ENCODE measurements at regions not wholly inside any gene's neighbourhood (a gene's known extent, or its start where the extent isn't known, plus 50 kb on each side); places are given as distances from the start of the nearest gene placed in this dataset.
"Not testable (repeated sequence)": the region's sequence is repeated elsewhere in the genome, so short reads cannot be mapped to it uniquely, and the experiment has no call there.

- H3K4me1 Mint-ChIP-seq; POLR2A ChIA-PET; CTCF ChIA-PET; H3K27me3 Mint-ChIP-seq; H3K36me3 Mint-ChIP-seq (ENCODE audit: low read depth); ATAC-seq; DNase-seq; H3K27ac Mint-ChIP-seq; H3K9me3 Mint-ChIP-seq (ENCODE audit: low read depth); H3K4me3 Mint-ChIP-seq; intact Hi-C loops (cut with DNase I, micrococcal nuclease): not testable (repeated sequence)
Measured at GRCh38 chr10:42233461-42234206, 404.7 kb downstream of the ZNF33B start.

GRCh38 chr10:42232955-42233354 lies 405.4 kb downstream of the ZNF33B start:
- DNase-seq; H3K27me3 Mint-ChIP-seq; POLR2A ChIA-PET; H3K4me3 Mint-ChIP-seq; H3K9me3 Mint-ChIP-seq (ENCODE audit: low read depth); H3K27ac Mint-ChIP-seq; intact Hi-C loops (cut with DNase I, micrococcal nuclease); H3K36me3 Mint-ChIP-seq (ENCODE audit: low read depth); H3K4me1 Mint-ChIP-seq; ATAC-seq; CTCF ChIA-PET: not testable (repeated sequence)

- DNase-seq; CTCF ChIA-PET; POLR2A ChIA-PET; H3K4me3 Mint-ChIP-seq; H3K4me1 Mint-ChIP-seq; H3K27me3 Mint-ChIP-seq; ATAC-seq; H3K36me3 Mint-ChIP-seq (ENCODE audit: low read depth); intact Hi-C loops (cut with DNase I, micrococcal nuclease); H3K27ac Mint-ChIP-seq: not testable (repeated sequence)
- H3K9me3 Mint-ChIP-seq (ENCODE audit: low read depth), result peaks cover 27% of the 10 kb centered on the region
Measured at GRCh38 chr10:42230812-42231211, 407.6 kb downstream of the ZNF33B start.

GRCh38 chr10:42230115-42230514 lies 408.3 kb downstream of the ZNF33B start:
- intact Hi-C loops (cut with DNase I, micrococcal nuclease); H3K27me3 Mint-ChIP-seq; H3K27ac Mint-ChIP-seq; H3K4me3 Mint-ChIP-seq; H3K36me3 Mint-ChIP-seq (ENCODE audit: low read depth); CTCF ChIA-PET; H3K4me1 Mint-ChIP-seq; ATAC-seq; DNase-seq; POLR2A ChIA-PET: not testable (repeated sequence)
- peaks cover 27% of the 10 kb centered on the region for H3K9me3 Mint-ChIP-seq (ENCODE audit: low read depth)

- H3K9me3 Mint-ChIP-seq (ENCODE audit: low read depth), result peaks cover 27% of the 10 kb centered on the region
- H3K4me1 Mint-ChIP-seq; H3K27me3 Mint-ChIP-seq; intact Hi-C loops (cut with DNase I, micrococcal nuclease); H3K4me3 Mint-ChIP-seq; H3K36me3 Mint-ChIP-seq (ENCODE audit: low read depth); DNase-seq; POLR2A ChIA-PET; H3K27ac Mint-ChIP-seq; CTCF ChIA-PET; ATAC-seq: not testable (repeated sequence)
Measured at GRCh38 chr10:42227859-42228258, 410.5 kb downstream of the ZNF33B start.

GRCh38 chr10:42193588-42193987 lies 444.8 kb downstream of the ZNF33B start:
- H3K27ac Mint-ChIP-seq; CTCF ChIA-PET; H3K36me3 Mint-ChIP-seq (ENCODE audit: low read depth); POLR2A ChIA-PET; intact Hi-C loops (cut with DNase I, micrococcal nuclease); H3K9me3 Mint-ChIP-seq (ENCODE audit: low read depth); H3K4me3 Mint-ChIP-seq; DNase-seq; H3K4me1 Mint-ChIP-seq; ATAC-seq: not testable (repeated sequence)
- H3K27me3 Mint-ChIP-seq, result peaks cover 24% of the 10 kb centered on the region

GRCh38 chr10:42192450-42192849 lies 445.9 kb downstream of the ZNF33B start:
- H3K4me3 Mint-ChIP-seq; ATAC-seq; POLR2A ChIA-PET; H3K36me3 Mint-ChIP-seq (ENCODE audit: low read depth); H3K9me3 Mint-ChIP-seq (ENCODE audit: low read depth); H3K4me1 Mint-ChIP-seq; intact Hi-C loops (cut with DNase I, micrococcal nuclease); CTCF ChIA-PET; H3K27ac Mint-ChIP-seq: not testable (repeated sequence)
- peak; percentile 46 for DNase-seq
- peaks cover 29% of the 10 kb centered on the region for H3K27me3 Mint-ChIP-seq

GRCh38 chr10:42187501-42188195 lies 450.7 kb downstream of the ZNF33B start:
- H3K27ac Mint-ChIP-seq; ATAC-seq; POLR2A ChIA-PET; CTCF ChIA-PET; H3K4me1 Mint-ChIP-seq; H3K36me3 Mint-ChIP-seq (ENCODE audit: low read depth); H3K4me3 Mint-ChIP-seq; DNase-seq; H3K9me3 Mint-ChIP-seq (ENCODE audit: low read depth); intact Hi-C loops (cut with DNase I, micrococcal nuclease): not testable (repeated sequence)
- peaks cover 21% of the 10 kb centered on the region for H3K27me3 Mint-ChIP-seq

- H3K27me3 Mint-ChIP-seq, result peaks cover 45% of the 10 kb centered on the region
- H3K36me3 Mint-ChIP-seq (ENCODE audit: low read depth); POLR2A ChIA-PET; H3K4me3 Mint-ChIP-seq; ATAC-seq; H3K9me3 Mint-ChIP-seq (ENCODE audit: low read depth); H3K27ac Mint-ChIP-seq; H3K4me1 Mint-ChIP-seq: not testable (repeated sequence)
- CTCF ChIA-PET, result interaction anchor here (0.6 to 0.7 kb wide), 3 partner anchors 366 to 547 kb away, joined by 3 read pairs; no protein-coding TSS in a partner anchor
- peak; percentile 11 for DNase-seq
- intact Hi-C loops (cut with DNase I, micrococcal nuclease), result loop anchor here in 1 of 2 experiments (2.0 kb wide), 1 partner anchor 927 kb away; no protein-coding TSS in a partner anchor
Measured at GRCh38 chr10:42177793-42178689, 460.3 kb downstream of the ZNF33B start.

- ATAC-seq (no peak), DNase-seq (peak; percentile 7)
- peaks cover 45% of the 10 kb centered on the region for H3K27me3 Mint-ChIP-seq
- peaks cover 5% of the 10 kb centered on the region for H3K9me3 Mint-ChIP-seq (ENCODE audit: low read depth)
- ChIA-PET CTCF (interaction anchor here (0.7 kb wide), 1 partner anchor 548 kb away, joined by 3 read pairs; no protein-coding TSS in a partner anchor), POLR2A (no interaction called here)
- no peak overlapping the region for H3K27ac Mint-ChIP-seq
- intact Hi-C loops (cut with DNase I, micrococcal nuclease), result no loop called here
- peaks cover 4% of the 10 kb centered on the region for H3K4me1 Mint-ChIP-seq
- no peak overlapping the region for H3K4me3 Mint-ChIP-seq
- peaks cover 4% of the 10 kb centered on the region for H3K36me3 Mint-ChIP-seq (ENCODE audit: low read depth)
Measured at GRCh38 chr10:42177077-42177792, 461.1 kb downstream of the ZNF33B start.

- H3K4me3 Mint-ChIP-seq, result no peak overlapping the region
- H3K27me3 Mint-ChIP-seq, result peaks cover 19% of the 10 kb centered on the region
Measured at GRCh38 chr10:42150428-42151061, 487.8 kb downstream of the ZNF33B start.

More at GRCh38 chr10:42150428-42151061, 487.8 kb downstream of the ZNF33B start:
- no peak for DNase-seq
- peaks cover 17% of the 10 kb centered on the region for H3K9me3 Mint-ChIP-seq (ENCODE audit: low read depth)
- no peak overlapping the region for H3K27ac Mint-ChIP-seq
- intact Hi-C loops (cut with DNase I, micrococcal nuclease), result no loop called here
- ATAC-seq, result no peak
- H3K4me1 Mint-ChIP-seq, result no peaks in the 10 kb centered on the region
- POLR2A ChIA-PET, result no interaction called here
- peaks cover 11% of the 10 kb centered on the region for H3K36me3 Mint-ChIP-seq (ENCODE audit: low read depth)
- CTCF ChIA-PET, result no interaction called here
